GM19438 (cell line): ENCODE measurements at regions not wholly inside any gene's neighbourhood (a gene's known extent, or its start where the extent isn't known, plus 50 kb on each side); places are given as distances from the start of the nearest gene placed in this dataset.
"Not testable (repeated sequence)": the region's sequence is repeated elsewhere in the genome, so short reads cannot be mapped to it uniquely, and the experiment has no call there.

ENCODE experiments used
- ATAC-seq: cut with Tn5 transposase; IDR thresholded peaks from one replicate; pipeline ENCODE4 v1.9.1; 2021; ENCODE audit warnings: low read depth; ENCODE audit not compliant: unreplicated experiment

DNA sequence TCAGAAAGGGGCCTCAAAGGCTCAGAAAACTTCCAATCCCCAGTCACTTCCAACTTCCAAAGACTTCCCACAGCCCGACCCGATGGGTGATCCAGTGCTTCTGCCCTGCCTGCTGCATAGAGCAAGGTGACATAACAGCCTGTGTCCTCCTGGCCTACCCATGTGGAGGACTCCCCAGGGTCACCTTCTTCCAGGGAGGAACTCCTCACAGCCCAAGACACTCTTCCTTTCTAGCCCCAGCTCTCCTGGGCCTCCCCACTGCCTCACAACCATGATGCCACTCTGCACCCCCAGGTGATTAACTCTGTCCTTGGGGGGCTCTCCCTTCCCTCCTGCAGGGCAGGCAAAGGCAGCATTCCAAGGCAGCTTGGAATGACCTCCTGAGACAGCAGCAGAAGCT is 158.4 kb upstream of the PDE1C start:
- no peak for ATAC-seq

- ATAC-seq = no peak
Observed at GRCh38 chr7:32227746-32228145, 157.5 kb upstream of the PDE1C start.

GRCh38 chr7:32224276-32224675 is 154.1 kb upstream of the PDE1C start:
- no peak for ATAC-seq

- no peak for ATAC-seq
Observed at GRCh38 chr7:32223721-32224120, 153.5 kb upstream of the PDE1C start.

DNA sequence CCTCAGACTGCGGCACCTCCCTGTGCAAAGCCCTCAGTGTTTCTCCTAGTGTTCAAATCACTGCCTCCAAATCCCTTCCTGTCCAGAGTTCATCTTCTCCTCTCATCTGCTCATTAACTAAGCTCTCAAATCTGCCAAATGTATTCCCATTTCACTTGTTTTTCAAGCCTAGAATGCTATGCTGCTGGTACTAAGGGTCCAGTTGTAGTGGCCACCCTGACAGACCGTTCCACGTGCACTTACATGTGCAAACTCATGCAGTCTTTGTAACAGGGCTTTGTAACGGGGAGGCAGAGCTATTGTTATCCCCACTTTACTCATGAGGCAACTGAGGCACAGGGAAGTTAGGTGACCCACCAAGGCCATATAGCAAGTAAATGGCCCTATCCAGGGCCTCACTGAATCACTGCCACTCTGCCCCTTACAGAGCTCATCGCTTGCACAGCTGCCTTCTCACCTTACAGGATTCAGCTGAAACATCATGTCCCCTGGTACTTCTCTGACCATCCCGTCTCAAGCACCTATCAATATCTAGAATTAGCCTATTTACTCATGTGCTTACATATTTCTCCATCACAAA is 153.0 kb upstream of the PDE1C start:
- no peak for ATAC-seq

- ATAC-seq = no peak
Observed at GRCh38 chr7:32222251-32222900, 152.2 kb upstream of the PDE1C start.

DNA sequence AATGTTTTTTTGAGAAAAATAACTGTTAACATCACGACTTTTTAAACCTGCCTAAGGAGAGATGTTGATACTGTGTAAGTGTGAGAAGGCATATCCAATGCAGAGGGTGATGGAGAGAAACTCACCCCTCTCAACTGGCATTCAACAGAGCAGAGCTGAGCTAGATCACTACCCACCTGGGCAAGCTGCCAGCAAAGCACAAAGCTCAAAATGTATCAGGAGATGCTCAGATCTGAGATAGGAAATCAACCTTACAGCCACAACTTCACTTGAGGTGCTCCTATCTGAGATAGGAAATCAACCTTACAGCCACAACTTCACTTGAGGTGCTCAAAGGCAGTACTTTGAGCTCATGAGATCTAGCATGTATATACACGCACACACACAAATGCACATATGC is 151.5 kb upstream of the PDE1C start:
- ATAC-seq = no peak

DNA sequence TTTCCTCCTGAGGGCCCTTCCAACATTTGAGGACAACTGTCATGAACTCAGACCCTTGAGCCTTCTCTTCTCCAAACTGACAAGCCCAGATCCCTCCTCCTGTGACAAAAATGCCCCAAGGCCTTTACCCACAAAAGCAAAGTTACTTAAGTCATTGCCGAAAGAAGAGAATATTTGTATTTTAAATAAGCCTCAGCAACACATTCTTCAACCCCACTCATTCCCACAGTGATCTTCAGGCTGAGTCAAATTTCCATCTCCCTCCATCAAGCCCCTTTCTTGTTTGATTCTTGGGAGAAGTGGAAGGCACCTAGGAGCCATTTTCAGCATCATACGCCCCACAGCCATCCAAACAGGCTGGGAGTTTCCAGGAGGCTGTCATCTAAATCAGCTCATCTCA is 150.8 kb upstream of the PDE1C start:
- ATAC-seq = no peak

GRCh38 chr7:32219831-32220230 is 149.6 kb upstream of the PDE1C start:
- not testable (repeated sequence) for ATAC-seq

- no peak for ATAC-seq
Observed at GRCh38 chr7:32219416-32219815, 149.2 kb upstream of the PDE1C start.

DNA sequence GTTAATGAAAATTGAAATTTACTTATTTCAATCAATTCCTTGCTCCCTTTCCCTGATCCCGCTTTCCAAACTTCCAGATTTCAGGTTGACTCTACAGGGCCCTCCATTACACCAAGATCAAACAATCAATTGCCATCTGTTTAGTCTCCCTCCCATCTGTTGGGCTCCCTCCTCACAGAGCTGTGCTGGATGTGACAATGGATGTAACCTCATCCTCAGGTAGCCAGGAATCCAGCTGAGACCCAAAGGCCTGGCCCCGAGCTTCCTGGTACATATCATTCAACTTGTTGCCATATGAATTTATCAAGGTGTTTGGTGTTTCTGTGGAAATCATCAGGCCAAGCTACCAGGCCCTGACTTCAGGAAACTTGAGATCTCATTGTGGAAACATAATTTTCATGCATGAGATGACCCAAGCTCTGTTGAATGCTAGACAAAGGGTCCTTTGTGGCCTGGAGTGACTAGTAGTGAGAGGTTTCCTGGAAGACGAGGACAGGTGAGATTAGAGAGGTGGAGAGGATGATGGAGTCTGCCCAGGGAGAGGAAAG is 148.6 kb upstream of the PDE1C start:
- ATAC-seq = no peak

GRCh38 chr7:32218154-32218467 is 147.9 kb upstream of the PDE1C start:
- ATAC-seq = no peak

GRCh38 chr7:32217341-32218153 is 147.3 kb upstream of the PDE1C start:
- no peak for ATAC-seq

- no peak for ATAC-seq
Observed at GRCh38 chr7:32216759-32217158, 146.6 kb upstream of the PDE1C start.

GRCh38 chr7:32215697-32216096 is 145.5 kb upstream of the PDE1C start:
- no peak for ATAC-seq

DNA sequence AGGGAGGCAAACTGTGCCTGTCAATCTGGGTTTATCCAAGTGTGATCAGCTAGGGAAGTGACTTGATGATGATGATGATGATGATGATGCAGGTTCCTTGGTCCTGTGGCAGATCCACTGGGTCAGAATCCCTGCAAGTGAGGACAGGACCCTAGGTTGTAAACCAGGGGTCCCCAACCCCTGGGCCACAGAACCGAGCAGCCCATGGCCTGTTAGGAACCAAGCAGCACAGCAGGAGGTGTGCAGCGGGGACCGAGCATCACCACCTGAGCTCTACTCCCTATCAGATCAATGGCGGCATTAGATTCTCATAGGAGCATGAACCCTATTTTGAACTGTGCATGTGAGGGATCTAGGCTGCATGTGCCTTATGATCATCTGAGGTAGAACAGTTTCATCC is 144.7 kb upstream of the PDE1C start:
- no peak for ATAC-seq

GRCh38 chr7:32212321-32212720 is 142.1 kb upstream of the PDE1C start:
- ATAC-seq = no peak

- no peak for ATAC-seq
Observed at GRCh38 chr7:32206987-32207386, 136.8 kb upstream of the PDE1C start.

GRCh38 chr7:32206488-32206887 is 136.3 kb upstream of the PDE1C start:
- ATAC-seq = no peak

GRCh38 chr7:32205298-32205824 is 135.2 kb upstream of the PDE1C start:
- not testable (repeated sequence) for ATAC-seq

GRCh38 chr7:32204361-32205018 is 134.3 kb upstream of the PDE1C start:
- ATAC-seq = peak; percentile 95
